GM19468 (cell line): ENCODE measurements at regions not wholly inside any gene's neighbourhood (a gene's known extent, or its start where the extent isn't known, plus 50 kb on each side); places are given as distances from the start of the nearest gene placed in this dataset.
"Not testable (repeated sequence)": the region's sequence is repeated elsewhere in the genome, so short reads cannot be mapped to it uniquely, and the experiment has no call there.

Source experiments
- ATAC-seq: cut with Tn5 transposase; IDR thresholded peaks from one replicate; pipeline ENCODE4 v1.9.1; 2021; ENCODE audit warnings: mild to moderate bottlenecking, moderate library complexity, moderate number of reproducible peaks; ENCODE audit not compliant: unreplicated experiment; ENCODE audit errors: extremely low read depth

DNA sequence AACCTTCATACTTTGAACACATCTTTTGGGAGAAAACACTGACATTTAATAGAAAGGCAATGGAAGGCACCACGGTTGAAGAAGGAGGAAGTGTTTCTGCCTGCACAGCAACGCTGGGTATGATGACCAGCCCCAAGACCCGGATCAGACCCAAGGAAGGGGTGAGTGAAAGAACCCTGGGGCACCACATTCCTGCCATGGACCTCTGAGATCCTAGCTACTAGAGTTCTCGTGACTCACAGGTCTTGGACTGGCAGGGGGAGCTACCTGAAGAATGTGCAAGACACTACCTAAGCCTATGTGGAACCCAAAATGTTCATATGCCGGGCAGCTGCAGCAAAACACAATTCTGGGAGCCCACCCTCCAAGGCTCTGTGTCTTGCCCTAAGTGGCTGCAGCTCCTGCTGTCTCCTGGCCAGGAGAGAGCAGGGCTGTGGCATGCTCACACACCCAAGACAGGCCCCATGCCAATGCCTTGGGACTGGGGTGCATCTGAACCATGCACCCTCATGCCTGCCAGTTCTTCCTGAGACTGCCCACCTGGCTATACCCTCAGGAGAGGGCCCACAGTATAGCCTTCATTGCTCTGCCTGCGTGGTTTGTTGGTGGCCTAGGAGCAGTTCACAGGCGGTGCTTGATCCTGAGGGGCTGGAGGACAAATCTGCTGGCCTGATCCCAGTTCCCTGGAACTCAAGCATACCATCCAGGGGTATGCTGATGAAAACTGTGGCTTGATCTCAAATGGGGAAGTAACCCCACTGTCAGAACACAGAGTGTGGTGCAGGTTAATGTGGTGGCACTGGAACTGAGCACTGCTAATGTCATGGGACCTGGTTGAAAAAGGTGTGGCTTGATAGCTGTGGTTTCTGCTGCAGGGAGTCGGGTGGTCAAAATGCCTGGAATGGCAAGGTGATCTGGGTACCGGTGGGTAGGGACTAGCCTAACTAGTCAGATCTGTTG, 353.3 kb upstream of the ARHGEF26 start:
- no peak for ATAC-seq

DNA sequence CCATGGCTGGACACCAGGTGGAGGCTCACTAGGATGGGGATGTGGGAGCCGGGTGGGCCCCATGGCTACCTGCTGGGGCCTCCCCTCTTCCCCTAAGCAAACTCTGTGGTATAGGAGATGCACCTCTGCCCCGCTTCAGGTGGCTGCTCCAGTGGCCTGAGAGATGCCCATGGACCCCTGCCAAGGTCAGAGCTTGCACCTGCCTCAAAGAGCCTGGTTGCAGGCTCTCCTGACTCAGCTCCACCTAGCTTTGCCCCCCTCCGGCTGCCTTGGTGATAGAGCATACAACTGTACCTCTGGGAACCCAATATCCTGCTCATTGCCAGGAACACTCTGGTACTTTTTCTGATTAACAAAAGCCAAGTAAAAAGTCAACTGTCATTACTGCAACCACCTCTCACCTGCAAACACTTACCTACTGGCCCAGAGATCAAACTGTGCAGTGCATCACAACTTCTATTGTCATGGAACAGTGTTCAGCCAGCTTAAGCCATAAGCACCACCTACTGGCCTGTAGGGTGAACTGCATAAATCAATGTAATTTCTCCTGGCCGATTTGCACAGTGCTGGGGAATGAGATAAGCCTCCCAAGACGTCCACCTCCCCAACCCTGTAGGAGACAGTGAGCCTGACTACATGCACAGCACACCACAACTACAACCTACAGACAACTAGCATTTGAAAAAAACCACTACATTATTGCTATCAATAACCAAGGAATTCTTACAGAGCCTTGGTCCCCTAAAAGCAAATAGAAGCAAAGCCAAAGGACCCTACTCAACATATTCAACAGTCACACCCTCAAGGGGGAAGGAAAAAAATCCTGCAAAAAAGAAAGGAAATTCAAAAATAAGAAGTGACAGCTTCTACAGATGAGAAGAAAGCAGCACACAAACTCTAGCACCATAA, 352.4 kb upstream of the ARHGEF26 start:
- peak; percentile 66 for ATAC-seq

DNA sequence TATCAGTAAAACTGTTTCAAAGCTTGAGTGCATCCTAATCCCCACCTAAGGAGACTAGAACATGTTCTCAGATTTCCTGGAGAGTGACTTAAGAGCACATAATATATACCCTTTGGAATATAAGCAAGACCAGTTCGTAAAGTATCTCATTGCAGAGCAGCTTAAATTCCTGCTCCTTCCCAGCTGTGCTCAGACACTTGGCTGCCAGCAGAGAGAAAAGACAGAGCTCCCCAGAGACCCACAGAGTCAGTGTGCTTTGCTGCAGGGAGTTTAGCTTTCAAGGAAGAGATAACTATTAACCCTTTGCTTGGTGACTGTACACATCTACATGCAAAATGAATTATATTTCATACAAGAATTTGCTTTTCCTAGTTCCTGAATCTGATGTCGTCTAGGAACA, 338.1 kb upstream of the ARHGEF26 start:
- no peak for ATAC-seq

DNA sequence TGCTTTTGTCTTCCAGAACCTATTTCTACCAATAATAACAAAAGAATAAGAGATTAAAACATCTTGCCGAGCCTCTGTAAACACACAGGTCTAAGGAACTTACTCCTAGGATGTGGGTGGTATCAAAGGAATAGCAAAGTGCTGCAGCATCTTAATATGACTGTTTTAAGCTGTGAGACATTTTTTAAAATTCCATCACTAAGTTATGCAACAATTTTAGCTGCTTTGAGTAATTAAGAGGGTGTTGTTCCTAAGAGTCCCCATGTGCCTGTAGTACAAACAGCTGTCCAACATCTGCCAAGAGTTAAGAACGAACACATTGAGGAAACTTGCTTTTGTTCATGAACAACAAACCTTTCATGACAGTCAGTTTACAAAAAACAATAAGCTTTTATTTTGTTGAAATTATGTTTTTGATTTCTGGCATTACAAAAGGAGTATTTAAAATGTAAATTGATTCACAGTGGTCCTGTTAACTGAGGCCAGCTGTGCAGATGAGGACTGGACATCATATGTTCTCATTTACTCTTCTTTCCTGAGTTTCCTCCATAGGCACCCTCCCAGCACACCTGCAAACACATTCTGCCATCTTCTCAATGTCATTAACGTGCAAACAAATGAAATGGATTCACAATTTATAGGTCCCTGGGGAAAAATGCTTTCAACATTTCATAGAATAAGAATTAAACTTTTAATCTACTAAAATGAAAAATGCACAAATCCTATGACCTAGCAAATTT, 337.3 kb upstream of the ARHGEF26 start:
- no peak for ATAC-seq

DNA sequence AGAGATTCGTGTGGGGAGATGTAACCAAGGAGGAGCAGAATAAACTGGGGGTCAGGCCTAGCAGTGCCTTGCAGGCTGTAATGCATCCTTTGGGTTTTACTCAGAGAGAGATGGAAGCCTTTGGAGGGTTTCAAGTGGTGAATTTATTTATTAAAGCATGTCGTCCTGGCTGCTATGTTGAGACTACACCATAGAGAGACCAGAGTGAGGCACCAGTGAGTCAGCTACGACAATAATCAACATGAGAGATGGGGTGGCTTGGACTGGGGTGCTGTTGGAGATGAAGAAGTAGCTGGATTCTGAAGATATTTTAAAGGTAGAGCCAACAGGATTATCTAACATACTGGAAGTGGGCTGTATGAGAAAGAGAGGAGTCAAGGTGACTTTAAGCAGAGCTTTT, 335.3 kb upstream of the ARHGEF26 start:
- ATAC-seq: no peak

DNA sequence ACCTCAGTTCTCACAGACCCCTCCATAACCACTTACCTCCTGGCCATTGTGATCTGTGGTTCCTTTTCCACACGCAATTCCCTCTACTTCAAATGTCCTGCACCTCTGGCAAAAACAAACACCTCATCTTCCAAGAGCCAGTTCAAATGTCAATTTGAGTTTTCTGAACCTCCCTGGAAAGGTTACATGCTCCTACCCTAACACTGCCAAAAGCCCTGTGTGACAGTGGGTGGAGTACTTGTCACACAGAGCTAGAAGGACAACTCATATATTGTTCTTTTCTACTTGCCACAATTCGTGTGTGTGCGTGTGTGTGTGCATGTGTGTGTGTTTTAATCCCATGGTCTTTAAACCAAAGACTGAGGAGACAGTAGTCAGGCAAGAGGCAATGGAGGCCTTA, 331.8 kb upstream of the ARHGEF26 start:
- no peak for ATAC-seq

DNA sequence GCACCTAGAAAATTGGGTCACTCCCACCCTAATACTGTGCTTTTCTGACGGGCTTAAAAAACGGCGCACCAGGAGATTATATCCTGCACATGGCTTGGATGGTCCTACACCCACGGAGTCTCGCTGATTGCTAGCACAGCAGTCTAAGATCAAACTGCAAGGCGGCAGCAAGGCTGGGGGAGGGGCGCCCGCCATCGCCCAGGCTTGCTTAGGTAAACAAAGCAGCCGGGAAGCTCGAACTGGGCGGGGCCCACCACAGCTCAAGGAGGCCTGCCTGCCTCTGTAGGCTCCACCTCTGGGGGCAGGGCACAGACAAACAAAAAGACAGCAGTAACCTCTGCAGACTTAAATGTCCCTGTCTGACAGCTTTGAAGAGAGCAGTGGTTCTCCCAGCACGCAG, 324.1 kb upstream of the ARHGEF26 start:
- ATAC-seq: not testable (repeated sequence)

DNA sequence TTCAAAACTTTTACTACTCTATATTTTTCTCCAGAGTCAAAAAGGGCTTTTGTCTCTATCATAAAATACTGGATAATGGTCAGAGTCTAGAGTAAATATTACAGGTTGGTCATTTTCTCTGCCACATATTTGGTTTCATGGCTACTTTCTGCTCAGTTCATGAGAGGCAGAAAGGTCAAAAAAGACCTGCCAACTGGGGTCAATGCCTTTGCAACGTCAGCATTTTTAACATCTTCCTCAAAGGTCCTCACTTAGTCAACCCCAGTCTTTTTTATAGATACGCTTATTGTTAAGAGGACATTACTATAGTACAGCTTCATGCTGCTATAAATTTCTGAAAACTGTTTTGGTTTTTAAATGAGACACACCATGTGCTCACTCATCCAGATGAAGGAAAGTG, 312.1 kb upstream of the ARHGEF26 start:
- ATAC-seq: no peak

DNA sequence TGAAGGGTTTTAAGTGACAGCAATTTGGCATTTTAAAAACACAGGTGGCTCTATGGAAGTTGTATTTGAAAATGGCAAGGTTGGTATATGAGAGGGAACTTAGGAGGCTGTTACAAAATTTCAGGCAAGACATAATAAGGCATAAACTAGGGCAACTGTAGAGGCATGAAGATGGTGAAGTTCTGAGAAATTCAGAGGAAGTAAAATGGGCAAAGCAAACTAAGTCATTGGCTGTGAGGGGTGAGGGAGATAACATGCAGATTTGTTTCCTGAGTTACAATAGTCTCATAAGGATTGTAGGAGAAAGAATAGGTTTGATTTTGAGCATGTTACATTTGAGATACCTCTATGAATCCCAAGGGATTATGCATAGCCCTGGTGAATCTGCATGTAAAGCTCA, 302.9 kb upstream of the ARHGEF26 start:
- ATAC-seq: no peak

DNA sequence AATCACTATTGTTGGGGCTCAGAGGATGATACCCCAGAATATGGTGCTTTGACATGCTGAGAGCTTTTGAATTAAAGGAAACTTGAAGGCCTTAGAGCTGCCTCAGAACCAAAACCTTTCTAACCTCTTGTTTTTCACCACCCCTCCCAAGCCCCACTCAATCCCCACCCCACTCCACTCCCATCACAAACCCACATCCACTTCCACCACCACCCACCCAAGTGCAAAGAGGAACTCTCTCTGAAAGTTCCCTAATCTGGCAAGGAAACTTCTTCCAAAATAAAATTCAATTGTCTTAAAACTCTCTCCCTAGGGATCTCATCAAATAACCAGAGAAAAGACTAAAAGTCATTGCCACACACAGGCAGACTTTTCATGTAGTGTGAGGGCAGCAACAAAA, 301.2 kb upstream of the ARHGEF26 start:
- ATAC-seq: no peak

DNA sequence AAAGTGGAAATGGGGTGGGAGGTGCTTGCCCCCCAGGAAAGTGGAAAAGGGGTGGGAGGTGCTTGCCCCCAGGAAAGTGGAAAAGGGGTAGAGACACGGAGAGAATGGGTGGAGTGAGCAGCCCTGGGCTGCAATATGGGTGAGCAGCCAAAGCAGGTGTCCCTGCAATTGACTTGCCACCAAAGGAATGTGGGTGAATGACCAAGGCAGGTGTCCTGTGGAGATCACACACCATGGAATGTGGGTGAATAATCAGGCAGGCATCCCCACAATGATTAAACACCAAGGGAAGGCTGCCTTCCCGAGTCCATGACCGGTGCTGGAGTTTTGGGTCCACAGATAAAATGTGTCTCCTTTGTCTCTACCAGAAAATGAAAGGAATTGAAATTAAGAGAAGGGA, 292.8 kb upstream of the ARHGEF26 start:
- ATAC-seq: not testable (repeated sequence)

DNA sequence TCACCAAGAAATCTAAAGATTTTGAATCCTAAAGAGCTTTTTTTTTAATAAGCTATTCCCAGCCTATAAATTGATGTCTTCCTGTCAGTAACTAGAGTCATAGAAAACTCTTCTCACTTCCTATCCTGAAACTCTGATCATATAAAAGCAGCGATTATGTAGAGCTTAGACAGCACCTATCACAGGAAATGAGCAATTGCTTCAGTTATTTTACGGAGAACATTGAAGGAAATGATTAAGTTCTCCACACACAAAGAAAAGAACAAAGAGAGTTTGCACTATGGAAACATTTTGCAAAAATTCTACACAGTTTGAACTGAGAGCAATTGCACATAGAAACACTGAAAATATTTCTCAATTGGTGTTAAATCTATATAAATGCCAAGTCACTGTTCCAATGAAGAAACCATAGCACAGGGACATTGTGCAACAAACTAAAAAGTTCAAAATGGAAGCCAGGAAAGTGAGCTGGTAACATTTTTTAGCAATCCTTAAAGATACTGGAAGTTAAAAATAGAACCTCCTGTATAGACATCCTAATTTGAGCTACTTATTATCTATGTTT, 291.5 kb upstream of the ARHGEF26 start:
- ATAC-seq: no peak

DNA sequence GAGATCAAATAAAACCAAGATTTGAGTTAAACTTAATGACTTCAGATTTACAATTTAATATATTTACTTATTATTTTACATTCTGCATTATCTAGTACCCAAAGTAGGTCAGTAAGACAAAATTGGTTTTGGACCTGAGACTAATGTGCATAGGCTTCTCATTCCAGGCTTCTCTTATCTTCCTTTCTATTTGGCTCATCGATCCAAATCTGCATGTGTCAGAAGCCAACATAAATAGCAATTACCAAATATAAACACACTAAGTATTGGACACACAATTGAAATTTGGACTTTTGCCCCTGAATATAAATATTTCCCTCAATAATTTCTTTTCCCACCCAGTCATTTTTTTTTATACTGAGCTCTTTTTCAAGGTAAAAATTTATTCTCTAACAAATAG, 290.6 kb upstream of the ARHGEF26 start:
- ATAC-seq: no peak

DNA sequence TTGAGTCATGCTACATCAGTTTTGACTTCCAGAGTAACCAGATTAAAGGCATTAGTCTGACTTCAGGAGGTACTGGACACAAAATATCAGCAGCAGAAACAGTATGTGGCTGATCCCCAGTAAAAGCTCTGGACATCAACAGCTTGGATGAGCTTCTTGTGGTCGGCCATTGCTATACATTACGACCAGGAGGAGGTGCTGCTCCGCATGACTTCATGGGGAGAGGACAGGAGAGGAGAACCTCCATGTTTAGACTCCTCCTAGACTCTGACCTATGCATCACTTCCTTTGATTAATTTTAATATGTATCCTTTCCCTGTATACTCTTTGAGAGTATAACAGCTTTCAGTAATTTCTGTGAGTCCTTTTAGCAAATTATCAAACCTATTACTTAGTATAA, 285.6 kb upstream of the ARHGEF26 start:
- no peak for ATAC-seq

DNA sequence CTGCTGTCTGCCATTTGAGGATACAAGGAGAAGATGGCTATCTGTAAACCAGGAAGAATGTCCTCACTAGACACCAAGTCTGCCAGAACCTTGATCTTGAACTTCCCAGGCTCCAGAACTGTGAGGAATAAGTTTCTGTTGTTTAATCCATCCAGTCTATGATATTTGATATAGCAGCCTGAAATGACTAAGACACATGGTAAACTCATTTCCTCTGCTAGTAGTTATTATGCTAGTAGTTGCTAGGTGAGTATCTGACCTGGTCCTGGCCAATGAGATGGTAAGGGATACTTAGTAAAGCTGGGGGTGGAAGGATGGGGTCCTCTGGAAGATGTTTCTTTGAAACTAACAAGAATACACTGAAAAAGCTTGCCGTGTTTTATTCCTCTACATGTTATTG, 280.7 kb upstream of the ARHGEF26 start:
- no peak for ATAC-seq

DNA sequence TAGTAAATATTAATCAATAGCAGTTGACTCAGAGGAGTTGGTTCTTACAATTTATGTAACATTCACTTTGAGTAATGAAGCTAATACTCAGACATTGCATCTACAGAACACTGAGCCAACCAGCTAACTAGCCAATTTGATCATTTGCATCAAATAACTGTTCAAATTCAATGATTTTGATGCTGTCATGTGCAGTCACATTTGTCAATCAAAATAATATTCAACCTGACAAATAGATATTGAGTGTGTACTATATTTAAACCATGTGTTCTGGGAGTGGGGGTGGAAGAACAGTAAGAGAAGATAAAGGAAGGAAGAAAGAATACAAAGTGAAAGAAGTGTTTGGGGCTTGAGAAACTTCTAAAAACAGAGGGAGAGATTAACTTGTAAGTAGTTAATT, 277.2 kb upstream of the ARHGEF26 start:
- ATAC-seq: no peak

DNA sequence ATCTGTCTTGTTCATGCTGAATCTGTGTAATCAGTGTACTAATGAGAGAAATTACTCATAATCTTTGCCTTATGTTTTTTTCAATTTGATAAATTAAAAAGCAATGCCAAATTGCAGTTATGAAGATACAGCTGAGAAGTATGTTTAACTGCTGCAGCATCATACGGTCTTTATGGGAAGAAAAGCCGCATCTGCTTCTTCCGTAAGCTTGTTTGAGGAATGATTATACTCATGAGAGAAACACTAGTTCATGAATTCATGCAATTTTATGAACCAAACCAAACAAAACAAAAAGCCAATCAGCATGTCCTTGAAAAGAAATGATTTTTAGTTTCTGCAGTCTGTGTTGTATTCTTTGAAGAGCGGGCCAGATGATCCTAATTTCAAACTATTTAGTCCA, 275.9 kb upstream of the ARHGEF26 start:
- ATAC-seq: no peak

DNA sequence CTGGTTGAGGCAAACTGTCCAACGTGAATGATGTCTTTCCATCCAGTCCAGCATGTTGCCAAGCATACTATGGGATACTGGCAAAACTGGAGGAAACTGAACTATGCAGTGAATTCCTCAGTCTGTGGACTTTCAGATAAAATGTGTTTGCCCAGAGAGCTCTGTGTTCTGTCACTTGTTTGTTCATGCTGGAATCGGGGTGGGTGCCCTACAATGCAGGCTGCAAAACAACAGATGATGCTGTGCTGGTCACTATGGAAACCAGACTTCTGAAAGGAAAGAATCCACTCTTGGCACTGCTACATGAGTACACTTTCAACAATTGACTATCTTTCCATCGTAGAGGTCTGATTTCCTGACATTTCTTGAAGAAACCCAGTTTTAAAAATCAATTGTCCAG, 272.5 kb upstream of the ARHGEF26 start:
- no peak for ATAC-seq

DNA sequence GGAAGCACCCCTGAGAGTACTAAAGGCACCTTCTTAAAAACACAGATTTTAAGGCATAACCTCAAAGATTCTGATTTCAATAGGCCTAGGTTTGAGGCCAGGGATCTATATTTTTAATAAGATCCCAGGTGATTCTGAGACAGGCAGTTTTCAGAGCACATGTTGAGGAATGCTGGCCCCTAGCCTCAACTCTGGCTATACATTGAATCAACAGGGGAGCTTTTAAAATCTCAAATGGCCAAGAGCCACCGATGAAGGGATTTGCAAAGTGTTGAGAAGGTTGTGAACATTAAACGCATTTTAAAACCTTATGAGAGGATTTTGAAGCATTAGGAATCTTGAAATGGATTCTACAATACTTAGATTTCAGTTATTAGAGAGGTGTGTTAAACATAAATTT, 268.8 kb upstream of the ARHGEF26 start:
- no peak for ATAC-seq

DNA sequence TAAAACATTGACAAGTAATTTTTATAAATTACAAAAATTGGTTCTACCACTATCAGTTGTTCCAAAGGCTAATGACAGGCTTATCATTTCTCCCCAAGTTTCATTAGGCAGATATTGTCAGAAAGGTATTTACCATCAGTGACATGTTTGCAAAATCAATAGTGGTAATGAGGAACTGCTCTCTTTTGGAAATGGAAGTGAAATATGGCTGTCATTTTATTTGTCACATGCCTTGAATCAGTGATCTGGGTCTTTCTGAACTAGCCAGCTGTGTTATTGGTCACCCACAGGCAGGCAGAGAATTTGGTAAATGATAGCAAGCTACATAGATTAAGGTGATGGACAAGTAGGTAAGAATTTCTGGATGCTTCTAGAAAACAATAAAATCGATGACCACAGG, 268.0 kb upstream of the ARHGEF26 start:
- no peak for ATAC-seq
